ENCODE measurements at regions not wholly inside any gene's neighbourhood (a gene's known extent, or its start where the extent isn't known, plus 50 kb on each side); places are given as distances from the start of the nearest gene placed in this dataset.

GRCh38 chr10:2494399-2494798 is 572.9 kb upstream of the PFKP start:
- Histone ChIP-seq H3K4me1 (ENCODE audit: insufficient read depth, low read length) (no peaks in the 10 kb centered on the region), H3K27me3 (ENCODE audit: insufficient read depth, low read length, poor library complexity) (no peaks in the 10 kb centered on the region), H4K20me1 (ENCODE audit: insufficient read depth, low read length) (no peaks in the 10 kb centered on the region), H3K4me2 (ENCODE audit: insufficient read depth, low read length) (no peak overlapping the region), H3K9me3 (ENCODE audit: insufficient read depth, low read length, severe bottlenecking) (no peaks in the 10 kb centered on the region), H3K36me3 (ENCODE audit: insufficient read depth, low read length) (no peaks in the 10 kb centered on the region), H2AFZ (ENCODE audit: low read depth, low read length) (no peak overlapping the region), H3K79me2 (ENCODE audit: insufficient read depth, low read length) (no peaks in the 10 kb centered on the region), H3K9ac (ENCODE audit: low read depth, low read length) (no peak overlapping the region), H3K4me3 (ENCODE audit: low read depth in 1 of 2, low read length in 2 of 2) (no peak overlapping the region), H3K27ac (ENCODE audit: low read length) (no peak overlapping the region)
- ATAC-seq (ENCODE audit: insufficient read depth, low read depth): no peak
- TF ChIP-seq EZH2 (IDR thresholded peaks at IDR 0.05; ENCODE audit: borderline replicate concordance, low read depth, low read length, severe bottlenecking) (no peak), CTCF (IDR thresholded peaks at IDR 0.05; ENCODE audit: borderline replicate concordance, extremely low read depth, low read length, poor library complexity, severe bottlenecking) (no peak)
- no peak for DNase-seq

GRCh38 chr10:2488446-2489005 is 578.8 kb upstream of the PFKP start:
- no peak overlapping the region for H3K9ac ChIP-seq (ENCODE audit: low read depth, low read length)
- no peak overlapping the region for H3K4me3 ChIP-seq (ENCODE audit: low read depth in 1 of 2, low read length in 2 of 2)
- DNase-seq (no peak), ATAC-seq (ENCODE audit: insufficient read depth, low read depth) (no peak)
- no peaks in the 10 kb centered on the region for H3K36me3 ChIP-seq (ENCODE audit: insufficient read depth, low read length)
- no peaks in the 10 kb centered on the region for H3K79me2 ChIP-seq (ENCODE audit: insufficient read depth, low read length)
- no peak overlapping the region for H3K4me2 ChIP-seq (ENCODE audit: insufficient read depth, low read length)
- TF ChIP-seq EZH2 (IDR thresholded peaks at IDR 0.05; ENCODE audit: borderline replicate concordance, low read depth, low read length, severe bottlenecking) (no peak), CTCF (IDR thresholded peaks at IDR 0.05; ENCODE audit: borderline replicate concordance, extremely low read depth, low read length, poor library complexity, severe bottlenecking) (no peak)
- H3K9me3 ChIP-seq (ENCODE audit: insufficient read depth, low read length, severe bottlenecking): no peaks in the 10 kb centered on the region
- H3K27ac ChIP-seq (ENCODE audit: low read length): no peak overlapping the region
- no peaks in the 10 kb centered on the region for H4K20me1 ChIP-seq (ENCODE audit: insufficient read depth, low read length)
- no peak overlapping the region for H2AFZ ChIP-seq (ENCODE audit: low read depth, low read length)
- no peaks in the 10 kb centered on the region for H3K27me3 ChIP-seq (ENCODE audit: insufficient read depth, low read length, poor library complexity)
- H3K4me1 ChIP-seq (ENCODE audit: insufficient read depth, low read length): no peaks in the 10 kb centered on the region

GRCh38 chr10:2487921-2488320 is 579.4 kb upstream of the PFKP start:
- no peak overlapping the region for H3K27ac ChIP-seq (ENCODE audit: low read length)
- H3K4me3 ChIP-seq (ENCODE audit: low read depth in 1 of 2, low read length in 2 of 2): no peak overlapping the region

More at GRCh38 chr10:2487921-2488320, 579.4 kb upstream of the PFKP start:
- Histone ChIP-seq H3K4me2 (ENCODE audit: insufficient read depth, low read length) (no peak overlapping the region), H3K27me3 (ENCODE audit: insufficient read depth, low read length, poor library complexity) (no peaks in the 10 kb centered on the region), H3K79me2 (ENCODE audit: insufficient read depth, low read length) (no peaks in the 10 kb centered on the region), H3K9me3 (ENCODE audit: insufficient read depth, low read length, severe bottlenecking) (no peaks in the 10 kb centered on the region), H2AFZ (ENCODE audit: low read depth, low read length) (no peak overlapping the region), H3K4me1 (ENCODE audit: insufficient read depth, low read length) (no peaks in the 10 kb centered on the region), H3K36me3 (ENCODE audit: insufficient read depth, low read length) (no peaks in the 10 kb centered on the region), H4K20me1 (ENCODE audit: insufficient read depth, low read length) (no peaks in the 10 kb centered on the region), H3K9ac (ENCODE audit: low read depth, low read length) (no peak overlapping the region)
- TF ChIP-seq CTCF (IDR thresholded peaks at IDR 0.05; ENCODE audit: borderline replicate concordance, extremely low read depth, low read length, poor library complexity, severe bottlenecking): no peak
- no peak for TF ChIP-seq EZH2 (IDR thresholded peaks at IDR 0.05; ENCODE audit: borderline replicate concordance, low read depth, low read length, severe bottlenecking)
- no peak for ATAC-seq (ENCODE audit: insufficient read depth, low read depth)
- DNase-seq: no peak

Measured in DND-41 (cell line).